IMR-90 (cell line): ENCODE measurements at regions not wholly inside any gene's neighbourhood (a gene's known extent, or its start where the extent isn't known, plus 50 kb on each side); places are given as distances from the start of the nearest gene placed in this dataset.

Experiments used
- ATAC-seq: fragments of 200-7000 bp; cut with Tn5 transposase; 2 replicates; pipeline ENCODE4 v1.9.1; 2020; ENCODE audit warnings: low read depth, mild to moderate bottlenecking, moderate library complexity
- BruUV-seq: library from RNA; stranded (reverse); fragments of 400-500 nt; replicated peaks from 2 replicates; lab custom pipeline; 2021; lab: Mats Ljungman, UMichigan
- CTCF ChIA-PET: fragments of 300-600 bp; formaldehyde crosslinking; extraction: SDS; loops from one replicate; lab custom pipeline; 2021; ENCODE audit warnings: antibody characterized with exemption; lab: Yijun Ruan, JAX
- POLR2A ChIA-PET: fragments of 300-600 bp; sonication (Branson Sonifier 250); formaldehyde crosslinking; loops from one replicate; lab custom pipeline; 2022; ENCODE audit warnings: antibody characterized with exemption; ENCODE audit not compliant: unreplicated experiment; lab: Charles Lee
- DNase-seq: peaks from one replicate; pipeline ENCODE4 v3.0.0; 2013
- H2AFZ ChIP-seq: replicated peaks from 2 replicates; pipeline ENCODE3; 2013; ENCODE audit warnings: low read length, mild to moderate bottlenecking; ENCODE audit not compliant: poor library complexity
- H2AK5ac ChIP-seq: 2 replicates; pipeline ENCODE4 v1.6.1; 2013; ENCODE audit warnings: low read depth, low read length, inconsistent platforms
- H2AK9ac ChIP-seq: replicated peaks from 2 replicates; pipeline ENCODE3; 2013; ENCODE audit warnings: mild to moderate bottlenecking, low read depth, low read length, moderate library complexity; ENCODE audit not compliant: poor library complexity
- H2BK120ac ChIP-seq: 2 replicates; pipeline ENCODE4 v1.6.1; 2013; ENCODE audit warnings: low read depth, low read length, inconsistent platforms
- H2BK15ac ChIP-seq: 3 replicates; pipeline ENCODE4 v1.6.1; 2013; ENCODE audit warnings: low read depth, low read length, inconsistent platforms
- H2BK20ac ChIP-seq: 2 replicates; pipeline ENCODE4 v1.6.1; 2013; ENCODE audit warnings: low read depth, mild to moderate bottlenecking, inconsistent platforms, low read length, moderate library complexity
- H2BK5ac ChIP-seq: 2 replicates; pipeline ENCODE4 v1.6.1; 2013; ENCODE audit warnings: mild to moderate bottlenecking, low read depth, low read length, inconsistent platforms; ENCODE audit not compliant: poor library complexity, severe bottlenecking
- H3K14ac ChIP-seq: replicated peaks from 2 replicates; pipeline ENCODE4 v1.6.1; 2013; ENCODE audit warnings: low read depth, low read length, inconsistent platforms
- H3K18ac ChIP-seq: 2 replicates; pipeline ENCODE4 v1.6.1; 2013; ENCODE audit warnings: low read depth, low read length, control low read depth
- H3K23ac ChIP-seq: 2 replicates; pipeline ENCODE4 v1.6.1; 2013; ENCODE audit warnings: low read depth, low read length, inconsistent platforms
- H3K27ac ChIP-seq: 2 replicates; pipeline ENCODE4 v1.5.1; 2013; ENCODE audit warnings: mild to moderate bottlenecking, control low read depth, low read length; ENCODE audit not compliant: insufficient read depth
- H3K27me3 ChIP-seq: 2 replicates; pipeline ENCODE4 v1.6.1; 2013; ENCODE audit warnings: low read length; ENCODE audit not compliant: control insufficient read depth, insufficient read depth
- H3K36me3 ChIP-seq: 2 replicates; pipeline ENCODE4 v1.6.1; 2013; ENCODE audit warnings: low read length, mixed read lengths; ENCODE audit not compliant: control insufficient read depth, insufficient read depth
- H3K4ac ChIP-seq: 2 replicates; pipeline ENCODE4 v1.6.1; 2013; ENCODE audit warnings: low read depth, low read length, inconsistent platforms
- H3K4me1 ChIP-seq: 2 replicates; pipeline ENCODE4 v1.6.1; 2013; ENCODE audit warnings: low read length, mixed read lengths; ENCODE audit not compliant: control insufficient read depth, insufficient read depth
- H3K4me2 ChIP-seq: 2 replicates; pipeline ENCODE4 v1.6.1; 2013; ENCODE audit warnings: low read depth, mild to moderate bottlenecking, control low read depth, low read length, moderate library complexity
- H3K4me3 ChIP-seq: 2 replicates; pipeline ENCODE4 v1.5.1; 2013; ENCODE audit warnings: low read depth, mild to moderate bottlenecking, control low read depth, low read length, moderate library complexity; ENCODE audit not compliant: insufficient read depth
- H3K56ac ChIP-seq: 2 replicates; pipeline ENCODE4 v1.6.1; 2013; ENCODE audit warnings: low read length, inconsistent platforms; ENCODE audit not compliant: insufficient read depth; ENCODE audit errors: extremely low read depth
- H3K79me1 ChIP-seq, 2 experiments: 2 replicates each; pipeline ENCODE4 v1.6.1; 2013; ENCODE audit warnings: low read length in 2 of 2, inconsistent platforms in 1 of 2, low read depth in 1 of 2
- H3K9ac ChIP-seq: 2 replicates; pipeline ENCODE4 v1.6.1; 2013; ENCODE audit warnings: low read depth, low read length, control low read depth
- H3K9me1 ChIP-seq: 2 replicates; pipeline ENCODE4 v1.6.1; 2013; ENCODE audit warnings: low read length, inconsistent platforms; ENCODE audit not compliant: insufficient read depth
- H3K9me3 ChIP-seq: 2 replicates; pipeline ENCODE4 v1.6.1; 2013; ENCODE audit warnings: low read length; ENCODE audit not compliant: control insufficient read depth, insufficient read depth
- H4K20me1 ChIP-seq: 2 replicates; pipeline ENCODE4 v1.6.1; 2013; ENCODE audit warnings: low read length, inconsistent platforms; ENCODE audit not compliant: insufficient read depth
- H4K5ac ChIP-seq: 2 replicates; pipeline ENCODE4 v1.6.1; 2013; ENCODE audit warnings: mild to moderate bottlenecking, low read depth, low read length, control low read depth
- H4K8ac ChIP-seq, 2 experiments: 2 replicates each; pipeline ENCODE4 v1.6.1; 2013; ENCODE audit warnings: low read depth in 2 of 2, low read length in 2 of 2, control low read depth in 1 of 2, inconsistent platforms in 1 of 2
- H4K91ac ChIP-seq: 2 replicates; pipeline ENCODE4 v1.6.1; 2013; ENCODE audit warnings: low read depth, low read length, inconsistent platforms; ENCODE audit not compliant: insufficient read depth
- BHLHE40 ChIP-seq: fragments of 150-350 bp; IDR thresholded peaks from 2 replicates; pipeline ENCODE4 v1.6.1; 2016; ENCODE audit warnings: mild to moderate bottlenecking, low read depth, low read length
- CEBPB ChIP-seq: IDR thresholded peaks from 2 replicates; pipeline ENCODE4 v1.6.1; 2012; ENCODE audit warnings: low read depth, low read length, improper control_type of control experiment
- CHD1 ChIP-seq: IDR thresholded peaks from 2 replicates; pipeline ENCODE4 v1.6.1; 2012; ENCODE audit warnings: low read depth, low read length, improper control_type of control experiment
- CTCF ChIP-seq: conservative IDR thresholded peaks from 2 replicates; pipeline ENCODE4 v1.5.1; 2012; ENCODE audit warnings: mild to moderate bottlenecking, low read depth, low read length, improper control_type of control experiment
- ELK1 ChIP-seq: fragments of 150-350 bp; IDR thresholded peaks from 2 replicates; pipeline ENCODE4 v1.6.1; 2016; ENCODE audit warnings: low read depth, mild to moderate bottlenecking, low read length, moderate library complexity, borderline replicate concordance
- FOS ChIP-seq: fragments of 150-350 bp; IDR thresholded peaks from 2 replicates; pipeline ENCODE4 v1.6.1; 2016; ENCODE audit warnings: low read depth, low read length
- MAFK ChIP-seq: IDR thresholded peaks from 2 replicates; pipeline ENCODE4 v1.6.1; 2012; ENCODE audit warnings: low read depth, low read length, improper control_type of control experiment
- MAZ ChIP-seq: IDR thresholded peaks from 2 replicates; pipeline ENCODE4 v1.6.1; 2012; ENCODE audit warnings: low read depth, mild to moderate bottlenecking, low read length, improper control_type of control experiment, moderate library complexity, borderline replicate concordance
- MXI1 ChIP-seq: IDR thresholded peaks from 2 replicates; pipeline ENCODE4 v1.6.1; 2012; ENCODE audit warnings: low read depth, mild to moderate bottlenecking, low read length, moderate library complexity, borderline replicate concordance
- NFE2L2 ChIP-seq: fragments of 150-350 bp; IDR thresholded peaks from 2 replicates; pipeline ENCODE4 v1.6.1; 2016; ENCODE audit warnings: low read depth, mild to moderate bottlenecking, low read length
- POLR2A ChIP-seq: IDR thresholded peaks from 2 replicates; pipeline ENCODE4 v1.6.1; 2012; ENCODE audit warnings: mild to moderate bottlenecking, low read depth, low read length
- RAD21 ChIP-seq: IDR thresholded peaks from 2 replicates; pipeline ENCODE4 v1.6.1; 2012; ENCODE audit warnings: low read length, improper control_type of control experiment
- RCOR1 ChIP-seq: IDR thresholded peaks from 2 replicates; pipeline ENCODE4 v1.6.1; 2012; ENCODE audit warnings: mild to moderate bottlenecking, low read length, improper control_type of control experiment; ENCODE audit not compliant: insufficient replicate concordance
- RFX5 ChIP-seq: IDR thresholded peaks from 2 replicates; pipeline ENCODE4 v1.8.0; 2012; ENCODE audit warnings: low read depth, mild to moderate bottlenecking, low read length, moderate library complexity
- SMC3 ChIP-seq: fragments of 150-350 bp; IDR thresholded peaks from 2 replicates; pipeline ENCODE4 v1.6.1; 2016; ENCODE audit warnings: low read depth, mild to moderate bottlenecking, antibody characterized with exemption, low read length, moderate library complexity
- WGBS, 2 experiments: methylation state at CpG; one replicate each; pipeline versions ENCODE4 v1.1.5 to v1.1.7; 2013; ENCODE audit warnings: missing lambda C conversion rate in 2 of 2; ENCODE audit not compliant: insufficient read length in 1 of 2; ENCODE audit errors: extremely low coverage in 2 of 2; 5-methylcytosine and 5-hydroxymethylcytosine counted together
- dilution Hi-C: fragments of 300-500 bp; cut with HindIII; formaldehyde crosslinking; loops from one replicate; pipeline ENCODE4 v1.14.3; 2018; ENCODE audit warnings: low sequenced_read_pairs; ENCODE audit not compliant: unreplicated experiment
- in situ Hi-C: fragments of 300-500 bp; cut with MboI; formaldehyde crosslinking; loops from 3 replicates; pipeline ENCODE4 v1.14.3; 2019; ENCODE audit warnings: low sequenced_read_pairs, inconsistent platforms, mixed read lengths
- intact Hi-C: fragments of 100-400 bp; cut with micrococcal nuclease; formaldehyde crosslinking; loops from 2 replicates; pipeline ENCODE4 v1.10.0; 2022

- Histone ChIP-seq H3K23ac (no peak overlapping the region), H2BK5ac (no peak overlapping the region), H2AK5ac (no peak overlapping the region), H3K27me3 (peaks cover 2% of the 10 kb centered on the region; the same call in 1 of the 2 replicates), H3K36me3 (no peaks in the 10 kb centered on the region), H2BK15ac (no peak overlapping the region), H4K5ac (no peak overlapping the region), H2BK20ac (no peak overlapping the region), H3K27ac (no peak overlapping the region), H3K4ac (no peak overlapping the region), H3K9ac (no peak overlapping the region), H3K79me1 (no peaks in the 10 kb centered on the region), H2AFZ (no peak overlapping the region), H3K9me1 (no peaks in the 10 kb centered on the region), H3K4me1 (no peaks in the 10 kb centered on the region; the same call in 1 of the 2 replicates), H4K8ac (no peak overlapping the region), H2AK9ac (no peak overlapping the region), H4K91ac (no peak overlapping the region), H3K56ac (no peak overlapping the region), H4K20me1 (no peaks in the 10 kb centered on the region), H3K4me2 (no peak overlapping the region), H2BK120ac (no peak overlapping the region), H3K9me3 (no peaks in the 10 kb centered on the region; the same call in 1 of the 2 replicates), H3K18ac (no peak overlapping the region), H3K4me3 (no peak overlapping the region), H3K14ac (no peak overlapping the region)
- ATAC-seq: no peak
- in situ Hi-C loops (no loop called here), dilution Hi-C loops (no loop called here), intact Hi-C loops (no loop called here)
- CTCF ChIA-PET: no interaction called here
- POLR2A ChIA-PET: no interaction called here
- no CpG with 5 or more reads among the region's 2 CpGs for WGBS, 2 experiments
- no TSS peak for BruUV-seq
- DNase-seq: no peak
- TF ChIP-seq NFE2L2 (no peak), MAFK (no peak), SMC3 (no peak), POLR2A (no peak), ELK1 (no peak), CEBPB (no peak), CHD1 (no peak), MAZ (no peak), BHLHE40 (no peak), CTCF (no peak), RAD21 (no peak), MXI1 (no peak), RCOR1 (no peak), RFX5 (no peak), FOS (no peak)
Observed at GRCh38 chr3:139759470-139759869, 81.7 kb upstream of the NMNAT3 start.
